ENCODE measurements at regions not wholly inside any gene's neighbourhood (a gene's known extent, or its start where the extent isn't known, plus 50 kb on each side); places are given as distances from the start of the nearest gene placed in this dataset.
"Not testable (repeated sequence)": the region's sequence is repeated elsewhere in the genome, so short reads cannot be mapped to it uniquely, and the experiment has no call there.

DNA sequence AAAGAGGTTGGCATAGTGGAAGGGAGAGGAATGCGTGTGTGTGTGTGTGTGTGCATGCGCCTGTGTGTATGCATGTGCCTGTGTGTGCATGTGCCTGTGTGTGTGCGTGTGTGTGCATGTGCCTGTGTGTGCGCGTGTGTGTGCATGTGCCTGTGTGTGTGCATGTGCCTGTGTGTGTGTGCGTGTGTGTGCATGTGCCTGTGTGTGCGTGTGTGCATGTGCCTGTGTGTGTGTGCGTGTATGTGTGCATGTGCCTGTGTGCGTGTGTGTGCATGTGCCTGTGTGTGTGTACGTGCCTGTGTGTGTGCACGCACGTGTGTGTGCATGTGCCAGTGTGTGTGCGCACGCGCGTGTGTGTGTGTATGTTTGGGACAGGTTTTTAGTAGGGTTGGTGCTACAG lies 205.1 kb downstream of the MEMO1 start:
- no peak for DNase-seq (ENCODE audit: extremely low spot score)
- no peaks in the 10 kb centered on the region for H3K36me3 ChIP-seq
- no peak overlapping the region for H3K4me3 ChIP-seq
- no peak for TF ChIP-seq EP300 (IDR thresholded peaks at IDR 0.05)
- WGBS, result 86% methylated on average over 16 of the region's 16 CpGs
- intact Hi-C loops (cut with DNase I), result no loop called here
- no peaks in the 10 kb centered on the region for H3K9me3 ChIP-seq
- peaks cover 0 to 6% (median 0%) of the 10 kb centered on the region in 4 donors for H3K27me3 ChIP-seq
- no peaks in the 10 kb centered on the region for H3K4me1 ChIP-seq
- H3K27ac ChIP-seq (replicated peaks in 1 of 4), result no peak overlapping the region

DNA sequence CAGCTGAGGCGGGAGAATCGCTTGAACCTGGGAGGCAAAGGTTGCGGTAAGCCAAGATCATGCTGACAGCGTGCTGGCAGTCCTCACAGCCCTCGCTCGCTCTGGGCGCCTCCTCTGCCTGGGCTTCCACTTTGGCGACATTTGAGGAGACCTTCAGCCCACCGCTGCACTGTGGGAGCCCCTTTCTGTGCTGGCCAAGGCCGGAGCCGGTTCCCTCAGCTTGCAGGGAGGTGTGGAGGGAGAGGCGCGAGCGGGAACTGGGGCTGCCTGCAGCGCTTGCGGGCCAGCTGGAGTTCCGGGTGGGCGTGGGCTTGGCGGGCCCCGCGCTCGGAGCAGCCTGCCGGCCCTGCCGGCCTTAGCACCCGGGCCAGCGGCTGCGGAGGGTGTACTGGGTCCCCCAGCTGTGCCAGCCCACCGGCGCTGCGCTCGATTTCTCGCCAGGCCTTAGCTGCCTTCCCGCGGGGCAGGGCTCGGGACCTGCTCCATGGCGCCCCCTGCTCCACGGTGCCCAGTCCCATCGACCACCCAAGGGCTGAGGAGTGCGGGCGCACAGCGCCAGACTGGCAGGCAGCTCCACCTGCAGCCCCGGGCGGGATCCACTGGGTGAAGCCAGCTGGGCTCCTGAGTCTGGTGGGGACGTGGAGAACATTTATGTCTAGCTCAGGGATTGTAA lies 207.2 kb downstream of the MEMO1 start:
- H3K27me3 ChIP-seq; H3K4me1 ChIP-seq; DNase-seq (ENCODE audit: extremely low spot score); H3K36me3 ChIP-seq; H3K27ac ChIP-seq (replicated peaks in 1 of 4); H3K9me3 ChIP-seq; intact Hi-C loops (cut with DNase I); H3K4me3 ChIP-seq: not testable (repeated sequence)
- 83% methylated on average over 21 of the region's 44 CpGs for WGBS

DNA sequence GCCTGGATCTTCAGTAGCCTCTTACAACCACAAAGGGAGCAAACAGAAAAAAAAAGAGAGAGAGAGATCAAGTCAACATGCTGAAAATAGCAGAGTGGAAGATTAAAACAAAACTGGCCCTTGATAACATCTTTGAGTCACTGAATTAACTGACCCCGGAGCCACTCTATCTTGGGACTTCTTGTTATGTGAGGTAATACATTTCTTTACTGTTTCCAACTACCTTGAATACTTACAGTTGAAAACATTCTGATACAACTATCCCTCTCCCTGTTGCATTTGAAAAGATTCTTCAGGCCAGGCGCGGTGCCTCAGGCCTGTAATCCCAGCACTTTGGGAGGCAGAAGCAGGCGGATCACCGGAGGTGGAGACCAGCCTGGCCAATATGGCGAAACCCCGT lies 208.1 kb downstream of the MEMO1 start:
- peaks cover 0 to 6% (median 0%) of the 10 kb centered on the region in 4 donors for H3K27me3 ChIP-seq
- no peak overlapping the region for H3K27ac ChIP-seq (replicated peaks in 1 of 4)
- 98% methylated on average over 7 of the region's 7 CpGs for WGBS
- intact Hi-C loops (cut with DNase I), result no loop called here
- no peak for DNase-seq (ENCODE audit: extremely low spot score)
- H3K4me1 ChIP-seq, result no peaks in the 10 kb centered on the region
- TF ChIP-seq EP300 (IDR thresholded peaks at IDR 0.05) (no peak), POLR2A (IDR thresholded peaks at IDR 0.05; ENCODE audit: low read depth) (no peak), POLR2AphosphoS5 (IDR thresholded peaks at IDR 0.05) (no peak)
- TF ChIP-seq, protein P1, sequence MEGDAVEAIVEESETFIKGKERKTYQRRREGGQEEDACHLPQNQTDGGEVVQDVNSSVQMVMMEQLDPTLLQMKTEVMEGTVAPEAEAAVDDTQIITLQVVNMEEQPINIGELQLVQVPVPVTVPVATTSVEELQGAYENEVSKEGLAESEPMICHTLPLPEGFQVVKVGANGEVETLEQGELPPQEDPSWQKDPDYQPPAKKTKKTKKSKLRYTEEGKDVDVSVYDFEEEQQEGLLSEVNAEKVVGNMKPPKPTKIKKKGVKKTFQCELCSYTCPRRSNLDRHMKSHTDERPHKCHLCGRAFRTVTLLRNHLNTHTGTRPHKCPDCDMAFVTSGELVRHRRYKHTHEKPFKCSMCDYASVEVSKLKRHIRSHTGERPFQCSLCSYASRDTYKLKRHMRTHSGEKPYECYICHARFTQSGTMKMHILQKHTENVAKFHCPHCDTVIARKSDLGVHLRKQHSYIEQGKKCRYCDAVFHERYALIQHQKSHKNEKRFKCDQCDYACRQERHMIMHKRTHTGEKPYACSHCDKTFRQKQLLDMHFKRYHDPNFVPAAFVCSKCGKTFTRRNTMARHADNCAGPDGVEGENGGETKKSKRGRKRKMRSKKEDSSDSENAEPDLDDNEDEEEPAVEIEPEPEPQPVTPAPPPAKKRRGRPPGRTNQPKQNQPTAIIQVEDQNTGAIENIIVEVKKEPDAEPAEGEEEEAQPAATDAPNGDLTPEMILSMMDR (IDR thresholded peaks at IDR 0.05), result no peak
- H3K4me3 ChIP-seq, result no peak overlapping the region
- no peaks in the 10 kb centered on the region for H3K36me3 ChIP-seq
- H3K9me3 ChIP-seq, result no peaks in the 10 kb centered on the region

DNA sequence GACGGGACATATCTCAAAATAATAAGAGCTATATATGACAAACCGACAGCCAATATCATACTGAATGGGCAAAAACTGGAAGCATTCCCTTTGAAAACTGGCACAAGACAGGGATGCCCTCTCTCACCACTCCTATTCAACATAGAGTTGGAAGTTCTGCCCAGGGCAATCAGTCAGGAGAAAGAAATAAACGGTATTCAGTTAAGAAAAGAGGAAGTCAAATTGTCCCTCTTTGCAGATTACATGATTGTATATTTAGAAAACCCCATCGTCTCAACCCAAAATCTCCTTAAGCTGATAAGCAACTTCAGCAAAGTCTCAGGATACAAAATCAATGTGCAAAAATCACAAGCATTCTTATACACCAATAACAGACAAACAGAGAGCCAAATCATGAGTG lies 211.5 kb downstream of the MEMO1 start:
- intact Hi-C loops (cut with DNase I); H3K4me3 ChIP-seq; H3K27me3 ChIP-seq; H3K36me3 ChIP-seq; H3K27ac ChIP-seq (replicated peaks in 1 of 4); H3K4me1 ChIP-seq; H3K9me3 ChIP-seq; DNase-seq (ENCODE audit: extremely low spot score): not testable (repeated sequence)
- WGBS, result 79% methylated on average over 4 of the region's 4 CpGs

DNA sequence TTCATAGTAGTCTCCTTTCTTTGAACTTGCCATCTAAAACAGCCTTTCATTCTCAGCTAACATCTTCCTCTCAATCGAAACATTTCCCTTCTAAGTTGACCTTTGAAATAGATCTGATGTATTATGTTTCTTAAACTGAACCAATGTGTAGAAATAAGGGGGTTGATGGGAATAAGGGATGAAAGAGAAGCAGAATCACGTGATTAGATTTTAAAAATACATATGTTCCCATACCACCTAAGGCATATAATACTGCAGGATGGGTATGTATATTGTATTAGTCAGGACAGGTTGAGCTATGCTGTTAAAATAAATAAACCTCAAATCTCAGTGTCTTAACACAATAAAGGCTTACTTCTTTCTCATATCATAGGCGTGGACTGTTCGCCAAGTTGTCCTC lies 207.5 kb upstream of the SRD5A2 start:
- TF ChIP-seq EP300 (IDR thresholded peaks at IDR 0.05) (no peak), POLR2AphosphoS5 (IDR thresholded peaks at IDR 0.05) (no peak)
- TF ChIP-seq, protein P1 (IDR thresholded peaks at IDR 0.05), result no peak
- WGBS, result 77% methylated on average over 4 of the region's 4 CpGs
- DNase-seq (ENCODE audit: extremely low spot score), result no peak
- Histone ChIP-seq H3K27me3 (no peaks in the 10 kb centered on the region), H3K27ac (replicated peaks in 1 of 4) (no peak overlapping the region), H3K4me3 (no peak overlapping the region), H3K9me3 (no peaks in the 10 kb centered on the region), H3K36me3 (no peaks in the 10 kb centered on the region), H3K4me1 (no peaks in the 10 kb centered on the region)
- intact Hi-C loops (cut with DNase I), result no loop called here

DNA sequence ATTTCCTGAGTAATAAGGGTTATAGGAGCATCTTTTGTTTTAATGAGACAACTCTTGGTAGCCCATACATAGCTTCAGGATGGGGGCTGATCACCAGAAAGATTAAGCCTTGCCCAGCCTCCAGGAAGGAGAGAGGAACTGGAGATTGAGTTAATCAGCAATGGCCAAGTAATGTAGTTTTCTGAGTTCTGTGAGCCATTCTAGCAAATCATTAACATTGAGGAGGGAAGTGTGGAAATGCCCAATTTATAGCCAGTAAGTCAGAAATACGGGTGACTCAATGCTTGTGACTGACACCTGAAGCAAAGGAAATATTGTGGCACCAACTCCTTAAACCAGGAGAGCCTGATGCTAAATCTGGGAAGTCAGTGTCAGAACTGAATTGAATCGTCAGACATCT lies 205.1 kb upstream of the SRD5A2 start:
- Histone ChIP-seq H3K9me3 (no peaks in the 10 kb centered on the region), H3K27me3 (no peaks in the 10 kb centered on the region), H3K36me3 (no peaks in the 10 kb centered on the region), H3K4me1 (no peaks in the 10 kb centered on the region), H3K27ac (replicated peaks in 1 of 4) (no peak overlapping the region), H3K4me3 (no peak overlapping the region)
- no peak for TF ChIP-seq EP300 (IDR thresholded peaks at IDR 0.05)
- TF ChIP-seq, protein P1 (IDR thresholded peaks at IDR 0.05), result no peak
- no peak for TF ChIP-seq POLR2AphosphoS5 (IDR thresholded peaks at IDR 0.05)
- no peak for TF ChIP-seq POLR2A (IDR thresholded peaks at IDR 0.05; ENCODE audit: low read depth)
- DNase-seq (ENCODE audit: extremely low spot score), result no peak
- WGBS, result 78% methylated on average over 2 of the region's 2 CpGs
- intact Hi-C loops (cut with DNase I), result no loop called here

Data from esophagus muscularis mucosa (tissue), 4 donors.